ENCODE measurements at regions not wholly inside any gene's neighbourhood (a gene's known extent, or its start where the extent isn't known, plus 50 kb on each side); places are given as distances from the start of the nearest gene placed in this dataset.

DNA sequence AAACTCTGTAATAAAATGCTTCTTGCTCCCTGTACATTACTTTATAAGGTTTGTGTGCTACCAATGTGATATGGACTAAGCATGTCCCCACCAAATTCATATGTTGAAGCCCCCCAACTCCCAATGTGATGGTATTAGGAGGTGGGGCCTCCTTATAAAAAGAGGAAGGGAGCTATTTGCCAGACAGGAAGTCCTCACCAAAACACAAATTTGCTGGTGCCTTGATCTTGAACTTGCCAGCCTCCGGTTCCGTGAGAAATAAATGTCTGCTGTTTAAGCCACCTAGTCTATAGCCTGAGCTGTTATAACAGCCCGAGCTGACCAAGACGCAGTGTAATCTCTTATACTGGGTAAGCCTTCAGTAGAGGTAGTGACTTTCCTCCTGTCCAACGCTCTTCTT lies 114.5 kb downstream of the INHBA start:
- WGBS (ENCODE audit: low lambda C conversion rate, missing lambda C conversion rate), result 95% methylated on average over 5 of the region's 5 CpGs
- H3K4me2 ChIP-seq, result no peak overlapping the region
- no peak overlapping the region for H3K27ac ChIP-seq
- no peak overlapping the region for H3K4me3 ChIP-seq
- no peaks in the 10 kb centered on the region for H3K36me3 ChIP-seq (replicated peaks; ENCODE audit: insufficient read depth, low read depth)
- TF ChIP-seq EZH2 (IDR thresholded peaks at IDR 0.05; ENCODE audit: borderline replicate concordance), result no peak
- TF ChIP-seq EZH2phosphoT487 (IDR thresholded peaks at IDR 0.05; ENCODE audit: low read depth, severe bottlenecking, unreplicated experiment), result no peak
- TF ChIP-seq CTCF (IDR thresholded peaks at IDR 0.05; ENCODE audit: poor library complexity), result no peak
- H3K79me2 ChIP-seq, result no peaks in the 10 kb centered on the region
- no peaks in the 10 kb centered on the region for H3K4me1 ChIP-seq (ENCODE audit: insufficient read depth)
- no peaks in the 10 kb centered on the region for H3K9me3 ChIP-seq (ENCODE audit: low read depth)
- no peak for DNase-seq (ENCODE audit: low spot score)
- no peaks in the 10 kb centered on the region for H3K27me3 ChIP-seq
- H4K20me1 ChIP-seq (ENCODE audit: insufficient read depth, poor library complexity, severe bottlenecking), result no peaks in the 10 kb centered on the region
- H3K9me2 ChIP-seq (replicated peaks; ENCODE audit: insufficient read depth), result no peaks in the 10 kb centered on the region
- no peak overlapping the region for H2AFZ ChIP-seq

DNA sequence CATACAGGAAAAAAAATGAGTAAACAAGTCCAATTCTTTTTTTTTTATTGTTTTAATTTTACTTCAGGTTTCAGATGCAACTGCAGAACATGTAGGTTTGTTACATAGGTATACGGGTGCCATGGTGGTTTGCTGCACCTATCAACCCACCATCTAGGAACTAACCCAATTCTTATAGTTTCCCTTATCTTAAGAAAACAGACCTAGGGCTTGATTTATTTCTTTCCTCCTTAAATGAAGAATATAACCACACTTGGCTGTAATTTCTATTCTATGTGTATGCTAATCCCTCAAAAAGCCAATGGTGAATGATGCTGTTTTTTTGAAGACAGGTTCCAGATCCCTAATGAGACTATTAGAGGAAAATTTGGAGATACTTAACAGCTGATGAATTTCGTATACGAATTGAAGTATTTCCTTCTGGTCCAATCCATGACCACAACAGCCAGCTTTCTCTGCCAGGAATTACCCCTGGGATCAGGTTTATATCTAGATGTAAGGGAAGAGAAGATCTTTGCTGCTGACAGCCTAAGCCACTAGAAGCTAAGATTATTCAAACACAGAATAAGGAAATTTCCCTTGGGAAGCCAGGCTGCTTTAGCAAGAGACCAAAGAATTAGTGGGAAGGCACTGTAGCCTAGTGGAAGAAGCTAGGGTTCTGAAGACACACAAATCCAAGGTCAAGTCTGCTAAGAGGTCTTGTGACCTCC lies 115.8 kb downstream of the INHBA start:
- Histone ChIP-seq H4K20me1 (ENCODE audit: insufficient read depth, poor library complexity, severe bottlenecking) (no peaks in the 10 kb centered on the region), H2AFZ (no peak overlapping the region), H3K79me2 (no peaks in the 10 kb centered on the region), H3K9me2 (replicated peaks; ENCODE audit: insufficient read depth) (no peaks in the 10 kb centered on the region), H3K27ac (no peak overlapping the region), H3K4me2 (no peak overlapping the region), H3K9me3 (ENCODE audit: low read depth) (no peaks in the 10 kb centered on the region), H3K4me3 (no peak overlapping the region), H3K4me1 (ENCODE audit: insufficient read depth) (no peaks in the 10 kb centered on the region), H3K36me3 (replicated peaks; ENCODE audit: insufficient read depth, low read depth) (no peaks in the 10 kb centered on the region), H3K27me3 (no peaks in the 10 kb centered on the region)
- WGBS (ENCODE audit: low lambda C conversion rate, missing lambda C conversion rate), result 90% methylated on average over 3 of the region's 3 CpGs
- TF ChIP-seq EZH2 (IDR thresholded peaks at IDR 0.05; ENCODE audit: borderline replicate concordance) (no peak), CTCF (IDR thresholded peaks at IDR 0.05; ENCODE audit: poor library complexity) (no peak), EZH2phosphoT487 (IDR thresholded peaks at IDR 0.05; ENCODE audit: low read depth, severe bottlenecking, unreplicated experiment) (no peak)
- DNase-seq (ENCODE audit: low spot score), result no peak

- H3K79me2 ChIP-seq, result no peaks in the 10 kb centered on the region
- no peak overlapping the region for H3K27ac ChIP-seq
- H3K27me3 ChIP-seq, result no peaks in the 10 kb centered on the region
- no peak for TF ChIP-seq EZH2 (IDR thresholded peaks at IDR 0.05; ENCODE audit: borderline replicate concordance)
- no peak for TF ChIP-seq CTCF (IDR thresholded peaks at IDR 0.05; ENCODE audit: poor library complexity)
- TF ChIP-seq EZH2phosphoT487 (IDR thresholded peaks at IDR 0.05; ENCODE audit: low read depth, severe bottlenecking, unreplicated experiment), result no peak
- no peak overlapping the region for H2AFZ ChIP-seq
- no peaks in the 10 kb centered on the region for H3K9me2 ChIP-seq (replicated peaks; ENCODE audit: insufficient read depth)
- no peak overlapping the region for H3K4me2 ChIP-seq
- no peak overlapping the region for H3K4me3 ChIP-seq
- 95% methylated on average over 5 of the region's 5 CpGs for WGBS (ENCODE audit: low lambda C conversion rate, missing lambda C conversion rate)
- no peaks in the 10 kb centered on the region for H3K9me3 ChIP-seq (ENCODE audit: low read depth)
- no peaks in the 10 kb centered on the region for H3K36me3 ChIP-seq (replicated peaks; ENCODE audit: insufficient read depth, low read depth)
- no peaks in the 10 kb centered on the region for H4K20me1 ChIP-seq (ENCODE audit: insufficient read depth, poor library complexity, severe bottlenecking)
- H3K4me1 ChIP-seq (ENCODE audit: insufficient read depth), result no peaks in the 10 kb centered on the region
- no peak for DNase-seq (ENCODE audit: low spot score)
Observed at GRCh38 chr7:41584746-41585145, 118.1 kb downstream of the INHBA start.
